SK-N-SH treated with all-trans-retinoic acid at 6 μM for 48 hours (cell line): ENCODE measurements at regions not wholly inside any gene's neighbourhood (a gene's known extent, or its start where the extent isn't known, plus 50 kb on each side); places are given as distances from the start of the nearest gene placed in this dataset.

Experiments
- ATAC-seq: fragments of 200-7000 bp; cut with Tn5 transposase; 3 replicates; pipeline ENCODE4 v1.9.1; 2020; ENCODE audit warnings: mild to moderate bottlenecking, moderate library complexity
- ARNTL ChIP-seq: fragments of 450-650 bp; formaldehyde crosslinking; IDR thresholded peaks from 2 replicates; pipeline ENCODE4 v1.5.0; 2020; ENCODE audit warnings: low read depth, mild to moderate bottlenecking, moderate library complexity, borderline replicate concordance
- BACH2 ChIP-seq: fragments of 250-450 bp; sonication (Bioruptor Pico); IDR thresholded peaks from 2 replicates; pipeline ENCODE4 v1.9.0; 2021; ENCODE audit warnings: mild to moderate bottlenecking, borderline replicate concordance
- CSDC2 ChIP-seq: fragments of 250-450 bp; sonication (Bioruptor Pico); IDR thresholded peaks from 2 replicates; pipeline ENCODE4 v1.5.0; 2020; ENCODE audit warnings: mild to moderate bottlenecking, moderate library complexity
- CSRNP3 ChIP-seq: fragments of 250-450 bp; sonication (Bioruptor Pico); IDR thresholded peaks from 2 replicates; pipeline ENCODE4 v1.5.1; 2021; ENCODE audit warnings: mild to moderate bottlenecking, moderate library complexity
- ESRRG ChIP-seq: fragments of 250-450 bp; sonication (Bioruptor Pico); IDR thresholded peaks from 2 replicates; pipeline ENCODE4 v1.6.1; 2021; ENCODE audit warnings: mild to moderate bottlenecking
- GLIS3 ChIP-seq: fragments of 250-450 bp; sonication (Bioruptor Pico); IDR thresholded peaks from 2 replicates; pipeline ENCODE4 v1.5.0; 2020; ENCODE audit warnings: mild to moderate bottlenecking, moderate library complexity
- ISL1 ChIP-seq: fragments of 250-450 bp; sonication (Bioruptor Pico); IDR thresholded peaks from 2 replicates; pipeline ENCODE4 v2.1.2; 2022; ENCODE audit warnings: mild to moderate bottlenecking, moderate library complexity
- OSR1 ChIP-seq: fragments of 250-450 bp; sonication (Bioruptor Pico); IDR thresholded peaks from 2 replicates; pipeline ENCODE4 v1.8.0; 2022; ENCODE audit warnings: moderate library complexity, mild to moderate bottlenecking, inconsistent platforms
- PPARA ChIP-seq: fragments of 250-450 bp; sonication (Bioruptor Pico); IDR thresholded peaks from 2 replicates; pipeline ENCODE4 v1.5.0; 2020; ENCODE audit warnings: mild to moderate bottlenecking, borderline replicate concordance
- RARB ChIP-seq: fragments of 250-450 bp; sonication (Bioruptor Pico); IDR thresholded peaks from 2 replicates; pipeline ENCODE4 v1.8.0; 2021; ENCODE audit warnings: mild to moderate bottlenecking, moderate library complexity
- SNAI2 ChIP-seq: fragments of 250-450 bp; sonication (Bioruptor Pico); IDR thresholded peaks from 2 replicates; pipeline ENCODE4 v1.5.0; 2020; ENCODE audit warnings: mild to moderate bottlenecking, moderate library complexity
- TCF4 ChIP-seq: fragments of 250-450 bp; sonication (Bioruptor Pico); IDR thresholded peaks from 2 replicates; pipeline ENCODE4 v1.8.0; 2021; ENCODE audit warnings: mild to moderate bottlenecking, moderate library complexity, borderline replicate concordance
- TOX ChIP-seq: fragments of 250-450 bp; sonication (Bioruptor Pico); IDR thresholded peaks from 2 replicates; pipeline ENCODE4 v1.8.0; 2021; ENCODE audit warnings: mild to moderate bottlenecking, moderate library complexity, borderline replicate concordance
- TSHZ2 ChIP-seq: fragments of 250-450 bp; sonication (Bioruptor Pico); IDR thresholded peaks from 2 replicates; pipeline ENCODE4 v1.5.0; 2020; ENCODE audit warnings: mild to moderate bottlenecking, moderate library complexity
- ZFP3 ChIP-seq: fragments of 250-450 bp; sonication (Bioruptor Pico); IDR thresholded peaks from 2 replicates; pipeline ENCODE4 v1.5.0; 2020; ENCODE audit warnings: mild to moderate bottlenecking, moderate library complexity
- ZFP30 ChIP-seq: fragments of 450-650 bp; formaldehyde crosslinking; IDR thresholded peaks from 2 replicates; pipeline ENCODE4 v1.5.0; 2022; ENCODE audit warnings: mild to moderate bottlenecking, moderate library complexity
- ZNF565 ChIP-seq: fragments of 450-650 bp; formaldehyde crosslinking; conservative IDR thresholded peaks from 2 replicates; pipeline ENCODE4 v1.5.0; 2020; ENCODE audit warnings: low read depth, mild to moderate bottlenecking, moderate library complexity
- ZNF70 ChIP-seq: fragments of 450-650 bp; formaldehyde crosslinking; IDR thresholded peaks from 2 replicates; pipeline ENCODE4 v1.5.0; 2020; ENCODE audit warnings: mild to moderate bottlenecking, moderate library complexity
- ZNF8 ChIP-seq: fragments of 450-650 bp; formaldehyde crosslinking; IDR thresholded peaks from 2 replicates; pipeline ENCODE4 v1.5.0; 2020; ENCODE audit warnings: mild to moderate bottlenecking, moderate library complexity
- TF ChIP-seq, protein P1 (sequence below): fragments of 250-450 bp; sonication (Bioruptor Pico); IDR thresholded peaks from 2 replicates; pipeline ENCODE4 v1.5.1; 2020; ENCODE audit warnings: low read depth, mild to moderate bottlenecking, moderate library complexity
- TF ChIP-seq, protein P2 (sequence below): fragments of 250-450 bp; sonication (Bioruptor Pico); IDR thresholded peaks from 2 replicates; pipeline ENCODE4 v1.8.0; 2020; ENCODE audit warnings: mild to moderate bottlenecking, moderate library complexity, borderline replicate concordance

DNA sequence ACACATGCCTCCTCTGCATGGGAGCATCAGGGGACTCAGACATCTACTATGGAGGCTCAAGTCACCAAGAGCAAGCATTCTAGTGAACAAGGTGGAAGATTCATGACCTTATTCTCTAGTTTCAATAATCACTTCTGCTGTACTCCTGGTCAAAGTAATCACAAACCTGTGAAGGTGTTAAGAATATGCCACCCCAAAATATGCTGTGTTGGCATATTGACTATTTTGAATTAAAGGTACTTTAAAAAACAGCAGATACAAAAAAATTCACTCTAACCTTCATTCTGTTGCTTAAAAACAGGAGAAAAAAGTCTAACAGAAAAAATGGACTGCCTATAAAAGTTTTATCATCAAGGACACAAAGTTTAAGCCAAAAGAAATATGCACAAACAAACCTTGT lies 607.8 kb upstream of the TYRP1 start:
- no peak for ATAC-seq
- TF ChIP-seq ARNTL (CRISPR knock-in tag) (no peak), GLIS3 (CRISPR knock-in tag) (no peak), ISL1 (CRISPR knock-in tag) (no peak), TCF4 (CRISPR knock-in tag) (no peak), TOX (no peak), ZNF8 (CRISPR knock-in tag) (no peak), ZFP3 (CRISPR knock-in tag) (no peak), BACH2 (CRISPR knock-in tag) (no peak), ZNF565 (CRISPR knock-in tag) (no peak), ZFP30 (CRISPR knock-in tag) (no peak), ZNF70 (CRISPR knock-in tag) (no peak), TSHZ2 (CRISPR knock-in tag) (no peak), OSR1 (CRISPR knock-in tag) (no peak), CSDC2 (no peak), RARB (no peak), CSRNP3 (no peak)
- TF ChIP-seq, protein P1, sequence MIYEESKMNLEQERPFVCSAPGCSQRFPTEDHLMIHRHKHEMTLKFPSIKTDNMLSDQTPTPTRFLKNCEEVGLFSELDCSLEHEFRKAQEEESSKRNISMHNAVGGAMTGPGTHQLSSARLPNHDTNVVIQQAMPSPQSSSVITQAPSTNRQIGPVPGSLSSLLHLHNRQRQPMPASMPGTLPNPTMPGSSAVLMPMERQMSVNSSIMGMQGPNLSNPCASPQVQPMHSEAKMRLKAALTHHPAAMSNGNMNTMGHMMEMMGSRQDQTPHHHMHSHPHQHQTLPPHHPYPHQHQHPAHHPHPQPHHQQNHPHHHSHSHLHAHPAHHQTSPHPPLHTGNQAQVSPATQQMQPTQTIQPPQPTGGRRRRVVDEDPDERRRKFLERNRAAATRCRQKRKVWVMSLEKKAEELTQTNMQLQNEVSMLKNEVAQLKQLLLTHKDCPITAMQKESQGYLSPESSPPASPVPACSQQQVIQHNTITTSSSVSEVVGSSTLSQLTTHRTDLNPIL (CRISPR knock-in tag), result no peak
- TF ChIP-seq, protein P2, sequence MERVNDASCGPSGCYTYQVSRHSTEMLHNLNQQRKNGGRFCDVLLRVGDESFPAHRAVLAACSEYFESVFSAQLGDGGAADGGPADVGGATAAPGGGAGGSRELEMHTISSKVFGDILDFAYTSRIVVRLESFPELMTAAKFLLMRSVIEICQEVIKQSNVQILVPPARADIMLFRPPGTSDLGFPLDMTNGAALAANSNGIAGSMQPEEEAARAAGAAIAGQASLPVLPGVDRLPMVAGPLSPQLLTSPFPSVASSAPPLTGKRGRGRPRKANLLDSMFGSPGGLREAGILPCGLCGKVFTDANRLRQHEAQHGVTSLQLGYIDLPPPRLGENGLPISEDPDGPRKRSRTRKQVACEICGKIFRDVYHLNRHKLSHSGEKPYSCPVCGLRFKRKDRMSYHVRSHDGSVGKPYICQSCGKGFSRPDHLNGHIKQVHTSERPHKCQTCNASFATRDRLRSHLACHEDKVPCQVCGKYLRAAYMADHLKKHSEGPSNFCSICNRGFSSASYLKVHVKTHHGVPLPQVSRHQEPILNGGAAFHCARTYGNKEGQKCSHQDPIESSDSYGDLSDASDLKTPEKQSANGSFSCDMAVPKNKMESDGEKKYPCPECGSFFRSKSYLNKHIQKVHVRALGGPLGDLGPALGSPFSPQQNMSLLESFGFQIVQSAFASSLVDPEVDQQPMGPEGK, result no peak

- no peak for TF ChIP-seq TCF4 (CRISPR knock-in tag)
- TF ChIP-seq GLIS3 (CRISPR knock-in tag), result no peak
- no peak for TF ChIP-seq ZFP3 (CRISPR knock-in tag)
- TF ChIP-seq RARB, result no peak
- no peak for TF ChIP-seq ARNTL (CRISPR knock-in tag)
- no peak for TF ChIP-seq TOX
- no peak for TF ChIP-seq ESRRG (CRISPR knock-in tag)
- TF ChIP-seq BACH2 (CRISPR knock-in tag), result no peak
- no peak for TF ChIP-seq ISL1 (CRISPR knock-in tag)
- TF ChIP-seq ZNF565 (CRISPR knock-in tag), result no peak
- TF ChIP-seq OSR1 (CRISPR knock-in tag), result no peak
- TF ChIP-seq, protein P2, result no peak
- no peak for TF ChIP-seq ZNF8 (CRISPR knock-in tag)
- no peak for TF ChIP-seq CSRNP3
- no peak for TF ChIP-seq SNAI2 (CRISPR knock-in tag)
- TF ChIP-seq ZFP30 (CRISPR knock-in tag), result no peak
- TF ChIP-seq TSHZ2 (CRISPR knock-in tag), result no peak
- TF ChIP-seq, protein P1 (CRISPR knock-in tag), result no peak
- TF ChIP-seq PPARA, result no peak
- no peak for ATAC-seq
These were observed 601.2 kb upstream of the TYRP1 start for GRCh38 chr9:12091865-12092527.
